Liver (tissue), 3 donors: ENCODE measurements at regions not wholly inside any gene's neighbourhood (a gene's known extent, or its start where the extent isn't known, plus 50 kb on each side); places are given as distances from the start of the nearest gene placed in this dataset.

Experiments used
- EGR1 ChIP-seq, 2 donors: IDR thresholded peaks; 2 replicates each; pipeline ENCODE4 v1.6.1; 2016 to 2018; ENCODE audit warnings: antibody characterized with exemption in 2 of 2, low read depth in 2 of 2
- FOXA1 ChIP-seq: IDR thresholded peaks from 2 replicates; pipeline ENCODE4 v1.6.1; 2016; ENCODE audit warnings: antibody characterized with exemption
- GABPA ChIP-seq, 2 donors: IDR thresholded peaks in 1 of 2; conservative IDR thresholded peaks in 1 of 2; 2 replicates each; pipeline ENCODE4 v1.6.1; 2016; ENCODE audit warnings: antibody characterized with exemption in 2 of 2, mild to moderate bottlenecking in 1 of 2, moderate library complexity in 1 of 2
- JUND ChIP-seq, 2 donors: IDR thresholded peaks; 2 replicates each; pipeline ENCODE4 v1.6.1; 2016; ENCODE audit warnings: antibody characterized with exemption in 2 of 2
- NR2F2 ChIP-seq: IDR thresholded peaks from 2 replicates; pipeline ENCODE4 v1.6.1; 2016; ENCODE audit warnings: antibody characterized with exemption
- RAD21 ChIP-seq, 2 donors: IDR thresholded peaks; 2 replicates each; pipeline ENCODE4 v1.6.1; 2016; ENCODE audit warnings: antibody characterized with exemption in 2 of 2, mild to moderate bottlenecking in 2 of 2
- RXRA ChIP-seq, 2 donors: IDR thresholded peaks; 2 replicates each; pipeline ENCODE4 v1.6.1; 2017 to 2018; ENCODE audit warnings: antibody characterized with exemption in 2 of 2, mild to moderate bottlenecking in 1 of 2
- TAF1 ChIP-seq: conservative IDR thresholded peaks from 2 replicates; pipeline ENCODE4 v1.6.1; 2016; ENCODE audit warnings: antibody characterized with exemption, mild to moderate bottlenecking
- YY1 ChIP-seq: IDR thresholded peaks from 2 replicates; pipeline ENCODE4 v1.6.1; 2016; ENCODE audit warnings: antibody characterized with exemption, mild to moderate bottlenecking
- TF ChIP-seq, protein P1 (sequence below): fragments of 150-350 bp; IDR thresholded peaks from 2 replicates; pipeline ENCODE4 v1.5.1; 2017; ENCODE audit warnings: improper control_type of control experiment, low read depth, low read length; ENCODE audit not compliant: missing input control
- TF ChIP-seq, protein P2 (sequence below): IDR thresholded peaks from 2 replicates; pipeline ENCODE4 v1.6.1; 2016; ENCODE audit warnings: antibody characterized with exemption
- TF ChIP-seq, protein P3 (sequence below): IDR thresholded peaks from 2 replicates; pipeline ENCODE4 v1.6.1; 2016; ENCODE audit warnings: antibody characterized with exemption, mild to moderate bottlenecking
- TF ChIP-seq, protein P4 (sequence below): IDR thresholded peaks from 2 replicates; pipeline ENCODE4 v1.6.1; 2016; ENCODE audit warnings: antibody characterized with exemption
- TF ChIP-seq, protein P5 (sequence below): IDR thresholded peaks from 2 replicates; pipeline ENCODE4 v1.6.1; 2016; ENCODE audit warnings: antibody characterized with exemption
- donor health status: healthy.
- donor health status: healthy.

DNA sequence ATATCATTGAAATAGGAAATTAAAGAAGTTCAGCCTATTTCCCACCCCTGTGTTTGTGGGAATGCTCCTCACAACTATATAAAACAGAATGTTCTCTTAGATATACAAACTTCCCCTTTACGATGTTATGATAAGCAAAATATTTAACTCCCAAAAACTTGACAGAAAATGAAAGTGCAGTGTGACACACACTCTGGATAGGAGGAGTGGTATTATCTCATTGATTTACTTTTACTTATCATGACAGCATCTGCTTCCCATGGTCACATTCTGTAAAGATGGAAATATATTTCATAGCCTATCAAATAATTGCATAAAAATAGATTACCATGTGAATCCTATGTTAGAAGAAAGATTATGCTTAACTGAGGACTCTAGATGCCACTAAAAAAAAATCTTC is 96.6 kb upstream of the STK17B start:
- TF ChIP-seq GABPA (IDR thresholded peaks at IDR 0.05 in 1 of 2, conservative IDR thresholded peaks at IDR 0.05 in 1 of 2) (no peak), NR2F2 (no peak), TAF1 (no peak), EGR1 (IDR thresholded peaks at IDR 0.05; ENCODE audit: low read depth in 2 of 2) (no peak), JUND (IDR thresholded peaks at IDR 0.05) (no peak), RXRA (IDR thresholded peaks at IDR 0.05) (no peak), YY1 (no peak), FOXA1 (no peak), RAD21 (IDR thresholded peaks at IDR 0.05) (no peak)
- TF ChIP-seq, protein P1, sequence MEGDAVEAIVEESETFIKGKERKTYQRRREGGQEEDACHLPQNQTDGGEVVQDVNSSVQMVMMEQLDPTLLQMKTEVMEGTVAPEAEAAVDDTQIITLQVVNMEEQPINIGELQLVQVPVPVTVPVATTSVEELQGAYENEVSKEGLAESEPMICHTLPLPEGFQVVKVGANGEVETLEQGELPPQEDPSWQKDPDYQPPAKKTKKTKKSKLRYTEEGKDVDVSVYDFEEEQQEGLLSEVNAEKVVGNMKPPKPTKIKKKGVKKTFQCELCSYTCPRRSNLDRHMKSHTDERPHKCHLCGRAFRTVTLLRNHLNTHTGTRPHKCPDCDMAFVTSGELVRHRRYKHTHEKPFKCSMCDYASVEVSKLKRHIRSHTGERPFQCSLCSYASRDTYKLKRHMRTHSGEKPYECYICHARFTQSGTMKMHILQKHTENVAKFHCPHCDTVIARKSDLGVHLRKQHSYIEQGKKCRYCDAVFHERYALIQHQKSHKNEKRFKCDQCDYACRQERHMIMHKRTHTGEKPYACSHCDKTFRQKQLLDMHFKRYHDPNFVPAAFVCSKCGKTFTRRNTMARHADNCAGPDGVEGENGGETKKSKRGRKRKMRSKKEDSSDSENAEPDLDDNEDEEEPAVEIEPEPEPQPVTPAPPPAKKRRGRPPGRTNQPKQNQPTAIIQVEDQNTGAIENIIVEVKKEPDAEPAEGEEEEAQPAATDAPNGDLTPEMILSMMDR: no peak
- TF ChIP-seq, protein P2, sequence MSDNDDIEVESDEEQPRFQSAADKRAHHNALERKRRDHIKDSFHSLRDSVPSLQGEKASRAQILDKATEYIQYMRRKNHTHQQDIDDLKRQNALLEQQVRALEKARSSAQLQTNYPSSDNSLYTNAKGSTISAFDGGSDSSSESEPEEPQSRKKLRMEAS: no peak
- TF ChIP-seq, protein P3, sequence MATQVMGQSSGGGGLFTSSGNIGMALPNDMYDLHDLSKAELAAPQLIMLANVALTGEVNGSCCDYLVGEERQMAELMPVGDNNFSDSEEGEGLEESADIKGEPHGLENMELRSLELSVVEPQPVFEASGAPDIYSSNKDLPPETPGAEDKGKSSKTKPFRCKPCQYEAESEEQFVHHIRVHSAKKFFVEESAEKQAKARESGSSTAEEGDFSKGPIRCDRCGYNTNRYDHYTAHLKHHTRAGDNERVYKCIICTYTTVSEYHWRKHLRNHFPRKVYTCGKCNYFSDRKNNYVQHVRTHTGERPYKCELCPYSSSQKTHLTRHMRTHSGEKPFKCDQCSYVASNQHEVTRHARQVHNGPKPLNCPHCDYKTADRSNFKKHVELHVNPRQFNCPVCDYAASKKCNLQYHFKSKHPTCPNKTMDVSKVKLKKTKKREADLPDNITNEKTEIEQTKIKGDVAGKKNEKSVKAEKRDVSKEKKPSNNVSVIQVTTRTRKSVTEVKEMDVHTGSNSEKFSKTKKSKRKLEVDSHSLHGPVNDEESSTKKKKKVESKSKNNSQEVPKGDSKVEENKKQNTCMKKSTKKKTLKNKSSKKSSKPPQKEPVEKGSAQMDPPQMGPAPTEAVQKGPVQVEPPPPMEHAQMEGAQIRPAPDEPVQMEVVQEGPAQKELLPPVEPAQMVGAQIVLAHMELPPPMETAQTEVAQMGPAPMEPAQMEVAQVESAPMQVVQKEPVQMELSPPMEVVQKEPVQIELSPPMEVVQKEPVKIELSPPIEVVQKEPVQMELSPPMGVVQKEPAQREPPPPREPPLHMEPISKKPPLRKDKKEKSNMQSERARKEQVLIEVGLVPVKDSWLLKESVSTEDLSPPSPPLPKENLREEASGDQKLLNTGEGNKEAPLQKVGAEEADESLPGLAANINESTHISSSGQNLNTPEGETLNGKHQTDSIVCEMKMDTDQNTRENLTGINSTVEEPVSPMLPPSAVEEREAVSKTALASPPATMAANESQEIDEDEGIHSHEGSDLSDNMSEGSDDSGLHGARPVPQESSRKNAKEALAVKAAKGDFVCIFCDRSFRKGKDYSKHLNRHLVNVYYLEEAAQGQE: no peak
- TF ChIP-seq, protein P4, sequence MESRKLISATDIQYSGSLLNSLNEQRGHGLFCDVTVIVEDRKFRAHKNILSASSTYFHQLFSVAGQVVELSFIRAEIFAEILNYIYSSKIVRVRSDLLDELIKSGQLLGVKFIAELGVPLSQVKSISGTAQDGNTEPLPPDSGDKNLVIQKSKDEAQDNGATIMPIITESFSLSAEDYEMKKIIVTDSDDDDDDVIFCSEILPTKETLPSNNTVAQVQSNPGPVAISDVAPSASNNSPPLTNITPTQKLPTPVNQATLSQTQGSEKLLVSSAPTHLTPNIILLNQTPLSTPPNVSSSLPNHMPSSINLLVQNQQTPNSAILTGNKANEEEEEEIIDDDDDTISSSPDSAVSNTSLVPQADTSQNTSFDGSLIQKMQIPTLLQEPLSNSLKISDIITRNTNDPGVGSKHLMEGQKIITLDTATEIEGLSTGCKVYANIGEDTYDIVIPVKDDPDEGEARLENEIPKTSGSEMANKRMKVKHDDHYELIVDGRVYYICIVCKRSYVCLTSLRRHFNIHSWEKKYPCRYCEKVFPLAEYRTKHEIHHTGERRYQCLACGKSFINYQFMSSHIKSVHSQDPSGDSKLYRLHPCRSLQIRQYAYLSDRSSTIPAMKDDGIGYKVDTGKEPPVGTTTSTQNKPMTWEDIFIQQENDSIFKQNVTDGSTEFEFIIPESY: no peak
- TF ChIP-seq, protein P5, sequence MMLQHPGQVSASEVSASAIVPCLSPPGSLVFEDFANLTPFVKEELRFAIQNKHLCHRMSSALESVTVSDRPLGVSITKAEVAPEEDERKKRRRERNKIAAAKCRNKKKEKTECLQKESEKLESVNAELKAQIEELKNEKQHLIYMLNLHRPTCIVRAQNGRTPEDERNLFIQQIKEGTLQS: no peak
